ENCODE measurements at regions not wholly inside any gene's neighbourhood (a gene's known extent, or its start where the extent isn't known, plus 50 kb on each side); places are given as distances from the start of the nearest gene placed in this dataset.
"Not testable (repeated sequence)": the region's sequence is repeated elsewhere in the genome, so short reads cannot be mapped to it uniquely, and the experiment has no call there.

- no peaks in the 10 kb centered on the region for H3K4me1 Mint-ChIP-seq (ENCODE audit: unreplicated experiment)
- DNase-seq (ENCODE audit: extremely low spot score, unreplicated experiment), result no peak
- H3K9me3 Mint-ChIP-seq (ENCODE audit: unreplicated experiment), result no peaks in the 10 kb centered on the region
- no peak overlapping the region for H3K4me3 Mint-ChIP-seq (ENCODE audit: unreplicated experiment)
- H3K27ac Mint-ChIP-seq (ENCODE audit: unreplicated experiment), result no peak overlapping the region
- TF ChIP-seq, protein P1, sequence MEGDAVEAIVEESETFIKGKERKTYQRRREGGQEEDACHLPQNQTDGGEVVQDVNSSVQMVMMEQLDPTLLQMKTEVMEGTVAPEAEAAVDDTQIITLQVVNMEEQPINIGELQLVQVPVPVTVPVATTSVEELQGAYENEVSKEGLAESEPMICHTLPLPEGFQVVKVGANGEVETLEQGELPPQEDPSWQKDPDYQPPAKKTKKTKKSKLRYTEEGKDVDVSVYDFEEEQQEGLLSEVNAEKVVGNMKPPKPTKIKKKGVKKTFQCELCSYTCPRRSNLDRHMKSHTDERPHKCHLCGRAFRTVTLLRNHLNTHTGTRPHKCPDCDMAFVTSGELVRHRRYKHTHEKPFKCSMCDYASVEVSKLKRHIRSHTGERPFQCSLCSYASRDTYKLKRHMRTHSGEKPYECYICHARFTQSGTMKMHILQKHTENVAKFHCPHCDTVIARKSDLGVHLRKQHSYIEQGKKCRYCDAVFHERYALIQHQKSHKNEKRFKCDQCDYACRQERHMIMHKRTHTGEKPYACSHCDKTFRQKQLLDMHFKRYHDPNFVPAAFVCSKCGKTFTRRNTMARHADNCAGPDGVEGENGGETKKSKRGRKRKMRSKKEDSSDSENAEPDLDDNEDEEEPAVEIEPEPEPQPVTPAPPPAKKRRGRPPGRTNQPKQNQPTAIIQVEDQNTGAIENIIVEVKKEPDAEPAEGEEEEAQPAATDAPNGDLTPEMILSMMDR (IDR thresholded peaks at IDR 0.05), result no peak
- H3K27me3 Mint-ChIP-seq (ENCODE audit: unreplicated experiment), result no peaks in the 10 kb centered on the region
- H3K36me3 Mint-ChIP-seq (ENCODE audit: unreplicated experiment), result no peaks in the 10 kb centered on the region
Observed at GRCh38 chr12:14075797-14076393, 94.5 kb upstream of the GRIN2B start.

DNA sequence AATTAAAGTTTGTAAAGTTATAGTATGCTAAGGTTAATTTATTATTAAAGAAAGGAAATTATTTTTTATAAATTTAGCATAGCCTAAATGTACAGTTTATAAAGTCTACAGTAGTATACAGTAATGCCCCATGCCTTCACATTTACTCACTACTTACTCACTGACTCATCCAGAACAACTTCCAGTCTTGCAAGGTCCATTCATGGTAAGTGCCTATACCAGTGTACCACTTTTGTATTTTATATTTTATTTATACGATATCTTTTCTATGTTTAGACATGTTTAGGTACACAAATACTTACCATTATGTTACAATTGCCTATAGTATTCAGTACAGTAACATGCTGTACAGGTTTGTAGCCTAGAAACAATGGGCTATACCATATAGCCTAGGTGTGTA, 95.1 kb upstream of the GRIN2B start:
- no peak for DNase-seq (ENCODE audit: extremely low spot score, unreplicated experiment)
- Mint-ChIP-seq H3K36me3 (ENCODE audit: unreplicated experiment) (no peaks in the 10 kb centered on the region), H3K4me1 (ENCODE audit: unreplicated experiment) (no peaks in the 10 kb centered on the region), H3K9me3 (ENCODE audit: unreplicated experiment) (no peaks in the 10 kb centered on the region), H3K4me3 (ENCODE audit: unreplicated experiment) (no peak overlapping the region), H3K27ac (ENCODE audit: unreplicated experiment) (no peak overlapping the region), H3K27me3 (ENCODE audit: unreplicated experiment) (no peaks in the 10 kb centered on the region)
- TF ChIP-seq, protein P1 (IDR thresholded peaks at IDR 0.05), result no peak

DNA sequence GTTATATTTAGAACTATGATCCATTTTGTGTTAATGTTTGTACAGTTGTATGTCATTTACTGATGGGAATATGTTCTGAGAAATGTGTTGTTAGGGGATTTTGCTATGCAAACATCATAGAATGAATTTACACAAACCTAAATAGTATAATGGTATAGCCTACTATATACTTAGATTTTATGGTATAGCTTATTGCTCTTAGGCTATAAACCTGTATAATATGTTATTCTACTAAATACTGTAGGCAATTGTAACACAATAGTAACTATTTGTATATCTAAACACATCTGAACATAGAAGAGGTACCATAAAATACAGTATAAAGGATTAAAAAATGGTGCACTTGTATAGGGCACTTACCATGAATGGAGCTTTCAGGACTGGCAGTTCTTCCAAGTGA, 105.4 kb upstream of the GRIN2B start:
- no peaks in the 10 kb centered on the region for H3K27me3 Mint-ChIP-seq (ENCODE audit: unreplicated experiment)
- TF ChIP-seq, protein P1 (IDR thresholded peaks at IDR 0.05), result no peak
- H3K27ac Mint-ChIP-seq (ENCODE audit: unreplicated experiment), result no peak overlapping the region
- no peaks in the 10 kb centered on the region for H3K36me3 Mint-ChIP-seq (ENCODE audit: unreplicated experiment)
- DNase-seq (ENCODE audit: extremely low spot score, unreplicated experiment), result no peak
- no peak overlapping the region for H3K4me3 Mint-ChIP-seq (ENCODE audit: unreplicated experiment)
- H3K9me3 Mint-ChIP-seq (ENCODE audit: unreplicated experiment), result peaks cover 2% of the 10 kb centered on the region
- H3K4me1 Mint-ChIP-seq (ENCODE audit: unreplicated experiment), result no peaks in the 10 kb centered on the region

DNA sequence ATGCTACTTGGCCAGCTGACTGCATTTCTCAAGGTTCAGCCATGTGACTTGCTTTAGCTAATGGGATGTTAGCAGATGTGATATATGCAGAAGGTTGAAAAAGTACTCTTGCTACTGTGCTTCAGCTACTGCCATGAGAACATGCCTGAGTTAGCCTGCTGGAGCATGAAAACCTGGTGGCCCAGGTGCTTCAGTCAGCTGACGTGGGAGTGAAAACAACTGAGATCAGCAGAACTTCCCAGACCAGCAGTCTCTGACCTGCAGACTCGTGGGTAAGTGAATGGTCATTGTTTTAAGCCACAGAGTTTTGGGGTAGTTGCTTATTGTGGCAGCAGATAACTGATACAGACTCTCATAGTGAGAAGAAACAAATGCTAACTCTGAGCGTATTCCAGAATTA, 118.6 kb upstream of the GRIN2B start:
- Mint-ChIP-seq H3K27me3 (ENCODE audit: unreplicated experiment) (no peaks in the 10 kb centered on the region), H3K4me3 (ENCODE audit: unreplicated experiment) (no peak overlapping the region), H3K9me3 (ENCODE audit: unreplicated experiment) (peaks cover 23% of the 10 kb centered on the region), H3K27ac (ENCODE audit: unreplicated experiment) (no peak overlapping the region), H3K36me3 (ENCODE audit: unreplicated experiment) (no peaks in the 10 kb centered on the region), H3K4me1 (ENCODE audit: unreplicated experiment) (no peaks in the 10 kb centered on the region)
- DNase-seq (ENCODE audit: extremely low spot score, unreplicated experiment), result no peak
- TF ChIP-seq, protein P1 (IDR thresholded peaks at IDR 0.05), result no peak

DNA sequence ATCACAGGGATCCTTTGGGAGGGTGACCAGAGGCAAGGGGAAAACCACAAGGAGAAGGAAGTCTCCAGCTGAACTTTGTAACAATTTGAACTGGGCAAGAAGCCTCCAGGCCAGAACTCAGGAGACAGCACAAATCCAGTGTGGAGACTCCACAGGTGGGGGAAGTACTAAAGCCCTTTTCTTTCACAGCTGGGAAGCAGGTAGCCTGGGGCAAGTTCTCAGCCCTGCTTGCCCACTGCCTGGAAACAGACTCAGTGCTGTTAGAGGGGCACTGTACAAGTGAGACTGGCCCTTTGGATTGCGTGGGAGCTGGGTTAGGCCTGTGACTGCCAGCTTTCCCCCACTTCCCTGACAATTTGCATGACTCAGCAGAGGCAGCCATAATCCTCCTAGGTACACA, 120.2 kb upstream of the GRIN2B start:
- DNase-seq (ENCODE audit: extremely low spot score, unreplicated experiment), result peak; percentile 38
- H3K9me3 Mint-ChIP-seq (ENCODE audit: unreplicated experiment), result peaks cover 20% of the 10 kb centered on the region
- H3K27ac Mint-ChIP-seq (ENCODE audit: unreplicated experiment); H3K4me1 Mint-ChIP-seq (ENCODE audit: unreplicated experiment); H3K36me3 Mint-ChIP-seq (ENCODE audit: unreplicated experiment); H3K4me3 Mint-ChIP-seq (ENCODE audit: unreplicated experiment); H3K27me3 Mint-ChIP-seq (ENCODE audit: unreplicated experiment): not testable (repeated sequence)
